BLaER1 treated with 17β-estradiol and CSF1 and Interleukin-3, amounts not matched to agents 10 nM and 100 nM (cell line): ENCODE measurements at regions not wholly inside any gene's neighbourhood (a gene's known extent, or its start where the extent isn't known, plus 50 kb on each side); places are given as distances from the start of the nearest gene placed in this dataset.

ENCODE experiments used
- H3K27ac ChIP-seq, 11 experiments: shearing (Covaris generic); formaldehyde crosslinking; 2 replicates each; pipeline ENCODE4 v1.8.1; 2022
- H3K27me3 ChIP-seq, 11 experiments: shearing (Covaris generic); formaldehyde crosslinking; 2 replicates each; pipeline ENCODE4 v1.8.1; 2022
- H3K36me3 ChIP-seq, 11 experiments: shearing (Covaris generic); formaldehyde crosslinking; 2 replicates each; pipeline ENCODE4 v1.8.1; 2022
- H3K4me1 ChIP-seq, 10 experiments: shearing (Covaris generic); formaldehyde crosslinking; 2 replicates each; pipeline ENCODE4 v1.8.1; 2022
- H3K4me2 ChIP-seq, 11 experiments: shearing (Covaris generic); formaldehyde crosslinking; 2 replicates each; pipeline ENCODE4 v1.8.1; 2022
- H3K4me3 ChIP-seq, 10 experiments: shearing (Covaris generic); formaldehyde crosslinking; 2 replicates each; pipeline ENCODE4 v1.8.1; 2022
- H3K9ac ChIP-seq, 11 experiments: shearing (Covaris generic); formaldehyde crosslinking; 2 replicates each; pipeline ENCODE4 v1.8.1; 2022
- H3K9me3 ChIP-seq, 11 experiments: shearing (Covaris generic); formaldehyde crosslinking; replicated peaks in 1 of 11; 2 replicates each; pipeline ENCODE4 v1.8.1; 2022
- H4K20me1 ChIP-seq, 11 experiments: shearing (Covaris generic); formaldehyde crosslinking; 2 replicates each; pipeline ENCODE4 v1.8.1; 2022
- Cebpa-rat ChIP-seq, 11 experiments: shearing (Covaris generic); IDR thresholded peaks; 2 replicates each; pipeline ENCODE4 v1.8.1; 2022

DNA sequence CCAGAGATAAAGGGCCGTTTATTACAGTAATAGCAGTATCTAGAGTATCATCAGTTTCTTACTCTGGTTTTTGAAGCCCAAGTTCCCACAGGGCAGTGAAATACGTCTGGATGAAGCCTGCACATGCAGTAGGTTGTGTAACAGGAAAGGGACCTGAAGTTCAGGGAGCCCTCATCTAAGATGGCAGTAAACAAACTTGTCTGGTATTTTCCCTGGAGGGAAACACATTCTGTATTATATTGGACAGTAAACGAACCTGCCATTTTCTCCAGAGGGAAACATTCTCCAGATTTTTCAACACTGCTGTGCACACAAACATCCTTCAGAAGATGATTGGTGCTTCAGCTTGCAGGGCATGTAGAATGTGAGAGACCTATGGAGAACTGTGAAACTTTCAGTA lies 189.9 kb downstream of the TFEC start:
- Histone ChIP-seq H3K36me3 (no peaks in the 10 kb centered on the region), H3K27ac (no peak overlapping the region), H3K9ac (no peak overlapping the region), H4K20me1 (no peaks in the 10 kb centered on the region), H3K4me2 (no peak overlapping the region), H3K27me3 (no peaks in the 10 kb centered on the region), H3K9me3 (no peaks in the 10 kb centered on the region), H3K4me1 (no peaks in the 10 kb centered on the region), H3K4me3 (no peak overlapping the region)
- no peak for TF ChIP-seq Cebpa-rat (IDR thresholded peaks at IDR 0.05)

DNA sequence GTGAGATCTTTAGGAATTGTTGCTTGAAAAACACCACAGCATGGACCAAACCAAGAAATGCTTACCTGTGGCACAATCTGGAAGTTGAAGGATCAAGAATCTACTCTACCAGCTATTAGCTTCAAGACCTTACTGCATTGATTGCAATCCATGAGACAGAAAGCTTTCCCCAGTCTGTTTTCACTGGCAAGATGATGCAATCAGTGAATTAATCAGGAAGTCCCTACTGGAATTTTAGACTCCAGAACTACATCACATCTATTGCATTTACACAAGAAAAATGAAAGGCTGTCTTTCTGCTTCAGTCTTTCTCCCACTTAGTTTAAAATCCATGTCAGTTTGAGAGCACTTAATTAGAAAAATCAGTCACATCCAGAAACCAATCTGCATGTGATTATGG lies 191.7 kb downstream of the TFEC start:
- H3K27me3 ChIP-seq = no peaks in the 10 kb centered on the region
- no peaks in the 10 kb centered on the region for H4K20me1 ChIP-seq
- no peak overlapping the region for H3K9ac ChIP-seq
- no peak overlapping the region for H3K4me2 ChIP-seq
- peak in 1 of 11 experiments; percentile 43; a peak in 1 of 22 replicates for TF ChIP-seq Cebpa-rat (IDR thresholded peaks at IDR 0.05)
- no peaks in the 10 kb centered on the region for H3K9me3 ChIP-seq
- no peak overlapping the region for H3K27ac ChIP-seq
- H3K36me3 ChIP-seq = no peaks in the 10 kb centered on the region
- H3K4me3 ChIP-seq = no peak overlapping the region
- H3K4me1 ChIP-seq = no peaks in the 10 kb centered on the region

- peaks cover 0 to 10% (median 0%) of the 10 kb centered on the region in 10 experiments; a peak in 4 of 20 replicates for H3K4me1 ChIP-seq
- no peak for TF ChIP-seq Cebpa-rat (IDR thresholded peaks at IDR 0.05)
- no peaks in the 10 kb centered on the region for H3K36me3 ChIP-seq
- H3K4me3 ChIP-seq = no peak overlapping the region
- no peak overlapping the region for H3K9ac ChIP-seq
- no peaks in the 10 kb centered on the region for H3K9me3 ChIP-seq
- H3K27me3 ChIP-seq = no peaks in the 10 kb centered on the region
- peak overlapping the region in 4 of 11 experiments; percentile 1 to 44 (median 16); a peak in 4 of 22 replicates for H3K4me2 ChIP-seq
- no peaks in the 10 kb centered on the region for H4K20me1 ChIP-seq
- H3K27ac ChIP-seq = no peak overlapping the region
These were observed 199.2 kb downstream of the TFEC start for GRCh38 chr7:115831371-115831770.

DNA sequence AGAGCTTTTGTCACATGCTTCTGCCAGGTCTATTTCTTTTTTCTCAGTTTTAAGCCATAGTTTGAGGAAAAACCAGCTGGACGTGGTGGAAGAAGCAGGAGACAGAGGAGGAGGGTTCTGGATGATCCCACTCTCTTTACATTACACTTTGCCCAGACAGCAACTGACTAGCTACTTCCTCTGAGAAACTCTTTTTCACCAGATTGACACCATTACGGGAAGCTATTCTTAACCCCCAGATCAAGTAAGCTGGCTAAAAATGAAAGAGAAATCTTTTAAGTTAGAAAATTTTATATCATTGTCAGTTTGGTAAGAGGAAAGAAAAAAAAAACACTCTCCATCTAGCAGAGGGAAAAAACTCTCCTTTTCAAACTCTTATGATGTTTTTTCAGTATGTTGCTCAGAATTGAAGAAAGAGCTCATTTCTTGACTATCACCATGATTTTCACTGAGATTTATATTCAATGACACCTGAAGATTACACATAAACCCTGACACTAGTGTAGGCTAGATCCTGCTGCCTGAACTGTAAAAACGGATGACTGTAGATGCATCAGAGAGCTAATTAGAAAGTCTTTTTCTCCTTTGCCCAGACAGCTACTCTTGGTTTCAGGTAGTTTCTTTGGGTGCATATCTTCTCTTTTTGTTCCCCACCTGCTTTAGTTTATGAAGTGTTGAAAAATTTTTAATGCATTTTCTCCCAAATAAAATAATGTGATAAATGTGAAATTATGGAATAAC lies 203.1 kb downstream of the TFEC start:
- no peak overlapping the region for H3K4me3 ChIP-seq
- H3K9ac ChIP-seq = no peak overlapping the region
- no peak for TF ChIP-seq Cebpa-rat (IDR thresholded peaks at IDR 0.05)
- H3K4me1 ChIP-seq = peaks cover 0 to 10% (median 0%) of the 10 kb centered on the region in 10 experiments; a peak in 4 of 20 replicates
- H3K9me3 ChIP-seq = no peaks in the 10 kb centered on the region
- no peaks in the 10 kb centered on the region for H4K20me1 ChIP-seq
- no peaks in the 10 kb centered on the region for H3K36me3 ChIP-seq
- no peaks in the 10 kb centered on the region for H3K27me3 ChIP-seq
- no peak overlapping the region for H3K27ac ChIP-seq
- H3K4me2 ChIP-seq = no peak overlapping the region

GRCh38 chr7:115825456-115826115 lies 205.0 kb downstream of the TFEC start:
- H3K4me2 ChIP-seq = no peak overlapping the region
- no peaks in the 10 kb centered on the region for H3K36me3 ChIP-seq
- no peak overlapping the region for H3K4me3 ChIP-seq
- no peak overlapping the region for H3K27ac ChIP-seq
- no peak overlapping the region for H3K9ac ChIP-seq
- H3K4me1 ChIP-seq = no peaks in the 10 kb centered on the region
- no peaks in the 10 kb centered on the region for H4K20me1 ChIP-seq
- TF ChIP-seq Cebpa-rat (IDR thresholded peaks at IDR 0.05) = no peak
- no peaks in the 10 kb centered on the region for H3K27me3 ChIP-seq
- no peaks in the 10 kb centered on the region for H3K9me3 ChIP-seq

- Histone ChIP-seq H3K4me3 (no peak overlapping the region), H3K9ac (no peak overlapping the region), H3K4me2 (no peak overlapping the region), H3K27ac (no peak overlapping the region), H4K20me1 (no peaks in the 10 kb centered on the region), H3K36me3 (no peaks in the 10 kb centered on the region), H3K4me1 (no peaks in the 10 kb centered on the region), H3K9me3 (no peaks in the 10 kb centered on the region), H3K27me3 (no peaks in the 10 kb centered on the region)
- TF ChIP-seq Cebpa-rat (IDR thresholded peaks at IDR 0.05) = no peak
These were observed 207.8 kb downstream of the TFEC start for GRCh38 chr7:115822801-115823200.

- Histone ChIP-seq H3K36me3 (no peaks in the 10 kb centered on the region), H3K4me2 (no peak overlapping the region), H3K27ac (no peak overlapping the region), H4K20me1 (no peaks in the 10 kb centered on the region), H3K9ac (no peak overlapping the region), H3K4me3 (no peak overlapping the region), H3K4me1 (no peaks in the 10 kb centered on the region), H3K27me3 (no peaks in the 10 kb centered on the region), H3K9me3 (no peaks in the 10 kb centered on the region)
- TF ChIP-seq Cebpa-rat (IDR thresholded peaks at IDR 0.05) = no peak
These were observed 208.2 kb downstream of the TFEC start for GRCh38 chr7:115822380-115822779.

DNA sequence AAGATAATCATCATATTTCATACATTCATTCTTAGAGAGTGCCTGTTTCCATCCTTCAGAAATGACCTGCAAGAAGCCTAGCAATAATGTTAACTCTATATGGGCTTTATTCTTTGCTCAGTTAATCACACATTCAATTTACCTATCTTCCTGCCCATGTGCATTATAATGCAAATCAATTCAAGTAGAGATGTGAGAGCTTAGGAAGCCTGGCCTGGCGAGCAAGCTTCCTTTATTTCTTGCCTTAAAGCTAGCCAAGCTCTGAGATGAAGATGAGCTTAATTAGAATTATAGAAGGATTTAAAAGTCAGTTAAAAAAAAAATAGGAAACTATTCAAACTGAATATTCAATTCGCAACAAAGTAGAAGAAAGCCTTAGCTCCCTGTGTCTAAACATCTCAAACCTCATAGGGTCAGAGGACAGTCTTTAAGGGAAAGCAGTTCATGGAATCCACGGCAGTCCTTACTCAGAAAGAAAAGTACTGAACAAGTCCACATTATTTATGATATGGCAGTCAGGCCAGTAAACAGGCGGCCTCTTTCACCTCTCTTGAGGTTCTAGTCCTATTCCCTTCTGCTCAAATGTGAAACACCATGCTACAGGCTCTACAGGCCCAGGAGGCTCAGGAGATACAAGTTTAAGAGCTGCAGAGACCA lies 214.1 kb downstream of the TFEC start:
- Histone ChIP-seq H3K36me3 (no peaks in the 10 kb centered on the region), H3K9ac (no peak overlapping the region), H3K4me2 (no peak overlapping the region), H3K27ac (no peak overlapping the region), H4K20me1 (no peaks in the 10 kb centered on the region), H3K4me1 (no peaks in the 10 kb centered on the region), H3K9me3 (no peaks in the 10 kb centered on the region), H3K27me3 (no peaks in the 10 kb centered on the region), H3K4me3 (no peak overlapping the region)
- no peak for TF ChIP-seq Cebpa-rat (IDR thresholded peaks at IDR 0.05)

DNA sequence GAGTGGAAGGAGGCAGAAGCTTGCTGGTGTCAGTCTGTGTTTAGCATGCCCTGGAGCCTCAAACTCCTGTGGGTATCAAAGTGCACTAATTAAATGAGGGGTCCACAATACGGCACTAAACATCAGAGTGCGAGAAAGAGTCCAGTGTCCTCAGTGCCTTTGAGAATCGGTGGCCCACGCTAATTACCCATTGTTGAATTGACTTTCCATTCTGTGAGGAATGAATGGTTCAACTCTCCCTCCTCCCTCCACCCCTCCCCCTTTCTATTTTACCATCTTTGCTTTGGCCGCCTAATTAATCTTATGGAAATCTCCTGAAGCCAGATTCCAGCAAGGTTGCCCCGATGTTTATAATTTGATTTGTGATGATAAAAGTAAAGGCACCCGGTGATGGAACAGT lies 217.8 kb downstream of the TFEC start:
- Histone ChIP-seq H3K9ac (no peak overlapping the region), H3K4me2 (no peak overlapping the region), H3K36me3 (no peaks in the 10 kb centered on the region), H3K27me3 (no peaks in the 10 kb centered on the region), H3K4me1 (no peaks in the 10 kb centered on the region), H3K27ac (no peak overlapping the region), H3K4me3 (no peak overlapping the region), H3K9me3 (no peaks in the 10 kb centered on the region), H4K20me1 (no peaks in the 10 kb centered on the region)
- no peak for TF ChIP-seq Cebpa-rat (IDR thresholded peaks at IDR 0.05)
